SHP77 (cell line): ENCODE measurements at regions not wholly inside any gene's neighbourhood (a gene's known extent, or its start where the extent isn't known, plus 50 kb on each side); places are given as distances from the start of the nearest gene placed in this dataset.

ENCODE experiments used
- DNase-seq, 2 experiments: peaks; one replicate each; lab custom pipeline; 2025; lab: John Stamatoyannopoulos, UW

DNA sequence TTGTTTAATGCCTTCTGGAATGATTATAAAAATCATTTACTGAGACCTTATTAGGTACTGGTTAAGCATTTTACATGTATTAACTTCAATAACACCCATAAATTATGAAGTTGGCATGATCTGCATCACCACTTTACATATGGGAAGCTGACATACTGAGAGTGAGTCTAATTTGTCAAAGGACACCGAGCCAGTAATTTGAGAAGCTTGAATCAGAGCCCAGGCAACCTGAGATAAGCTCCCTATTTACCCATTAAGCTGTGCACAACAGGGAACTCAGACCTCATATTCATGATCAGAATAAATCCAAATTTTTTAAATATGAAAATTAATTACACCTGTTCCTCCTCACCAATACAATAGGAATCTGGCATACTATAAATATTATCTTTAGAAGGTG is 247.9 kb upstream of the EPHA5 start:
- no peak for DNase-seq

DNA sequence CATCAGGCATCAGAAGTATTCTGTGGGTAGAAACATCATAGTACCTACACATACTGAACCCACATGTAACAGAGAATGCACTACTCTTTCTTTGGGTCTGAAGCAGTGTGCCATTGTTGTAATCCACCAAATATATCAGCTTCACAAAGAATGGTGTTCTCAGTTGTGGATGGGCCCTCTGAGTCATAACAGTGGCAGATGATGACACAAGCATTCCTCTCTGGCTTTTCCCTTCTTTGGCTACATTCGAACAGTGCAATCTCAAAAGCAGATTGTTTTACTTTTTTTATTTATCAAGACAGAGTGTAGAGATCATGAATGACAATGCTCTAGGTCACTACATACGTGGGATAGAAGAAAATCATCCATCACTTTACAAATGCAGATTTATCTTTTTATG is 247.2 kb upstream of the EPHA5 start:
- DNase-seq: no peak

DNA sequence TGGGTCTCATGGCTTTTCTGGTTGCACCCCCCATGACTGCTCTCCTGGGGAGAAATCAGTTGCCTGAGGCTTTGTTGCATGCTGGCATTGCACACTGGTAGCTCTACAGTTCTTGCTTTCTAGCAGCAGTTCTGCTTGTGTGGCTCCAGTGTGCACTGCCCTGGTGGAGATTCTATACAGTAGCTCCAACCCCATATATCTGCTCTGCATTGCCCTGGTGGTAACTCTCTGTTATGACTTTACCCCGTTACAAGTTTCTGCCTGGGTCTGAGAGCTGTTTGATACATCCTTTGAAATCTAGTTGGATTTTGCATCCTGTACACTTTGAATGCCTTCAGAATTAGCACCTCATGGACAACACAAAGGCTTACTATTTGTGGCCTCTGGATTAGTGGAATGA is 241.4 kb upstream of the EPHA5 start:
- no peak for DNase-seq

DNA sequence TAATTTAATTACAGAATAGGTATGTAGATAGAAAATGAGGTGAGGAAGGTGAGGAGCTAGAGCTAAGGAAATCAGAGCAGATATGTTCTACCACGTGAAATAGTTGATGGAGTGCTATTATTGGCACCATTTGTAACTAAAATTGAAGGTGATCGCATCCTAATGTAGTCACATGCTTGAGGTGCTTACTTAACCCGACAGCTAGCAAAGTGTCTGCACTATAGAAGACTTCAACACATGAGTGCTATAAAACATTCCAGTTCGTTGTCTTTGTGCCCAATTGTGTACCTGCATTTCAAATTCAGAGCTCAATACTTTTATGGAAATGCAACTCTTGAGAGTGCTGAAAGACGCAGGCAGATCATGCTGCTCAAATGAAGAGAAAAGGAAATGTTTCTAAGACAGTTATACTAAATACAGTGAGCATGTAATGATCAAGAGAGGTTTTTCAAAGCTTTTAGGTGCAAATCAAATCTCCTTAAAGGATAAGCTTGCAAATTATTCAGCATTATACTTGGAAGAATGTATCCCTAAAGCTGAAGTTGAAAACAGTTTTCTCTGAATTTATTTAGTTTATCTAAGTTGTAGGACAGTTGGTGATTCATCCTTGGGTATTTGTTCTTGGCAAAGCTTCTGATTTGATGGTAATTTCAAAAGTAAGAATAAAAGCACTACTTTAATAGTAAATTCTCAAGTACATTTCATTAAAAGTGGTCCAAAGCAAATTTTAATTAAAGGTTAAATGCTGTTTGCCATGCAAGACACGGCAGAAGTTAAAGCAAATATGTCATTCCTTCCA is 223.9 kb upstream of the EPHA5 start:
- DNase-seq: no peak

GRCh38 chr4:65893271-65893670 is 223.0 kb upstream of the EPHA5 start:
- no peak for DNase-seq

GRCh38 chr4:65880594-65880993 is 210.3 kb upstream of the EPHA5 start:
- no peak for DNase-seq

DNA sequence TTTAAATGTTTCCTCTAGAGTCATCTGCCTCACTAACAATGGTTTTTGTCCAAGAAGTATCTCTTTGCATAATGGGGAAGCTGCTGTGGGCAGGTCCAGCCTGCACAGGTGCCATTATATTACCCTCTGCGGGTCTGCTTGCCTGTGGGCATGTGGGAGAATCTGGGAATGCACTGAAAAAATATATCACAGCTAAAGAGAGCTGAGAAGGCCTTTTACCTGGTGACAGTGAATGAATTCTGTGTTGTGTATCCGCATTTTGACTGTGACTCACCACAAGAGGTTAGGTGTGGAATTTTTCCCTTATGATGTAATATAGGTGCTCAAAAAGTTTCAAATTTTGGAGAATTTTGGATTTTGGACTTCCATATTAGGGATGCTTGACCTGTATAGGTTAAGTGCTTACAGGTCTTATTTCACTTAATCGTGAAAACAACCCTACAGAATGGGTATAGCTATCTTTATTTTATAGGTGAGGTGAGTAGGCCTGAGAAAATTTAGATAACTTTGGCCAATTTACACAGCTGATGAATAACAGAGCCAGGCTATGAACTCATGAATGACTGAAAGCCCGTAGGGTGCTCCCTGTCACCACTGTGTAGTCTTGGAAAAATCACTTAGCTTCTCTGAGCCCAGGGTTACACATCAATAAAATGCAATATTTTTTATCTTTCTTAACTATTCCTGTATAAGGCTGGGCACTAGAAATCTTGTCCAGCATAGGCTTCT is 198.0 kb upstream of the EPHA5 start:
- DNase-seq: no peak

GRCh38 chr4:65865489-65865888 is 195.2 kb upstream of the EPHA5 start:
- no peak for DNase-seq

GRCh38 chr4:65861993-65862392 is 191.7 kb upstream of the EPHA5 start:
- no peak for DNase-seq

DNA sequence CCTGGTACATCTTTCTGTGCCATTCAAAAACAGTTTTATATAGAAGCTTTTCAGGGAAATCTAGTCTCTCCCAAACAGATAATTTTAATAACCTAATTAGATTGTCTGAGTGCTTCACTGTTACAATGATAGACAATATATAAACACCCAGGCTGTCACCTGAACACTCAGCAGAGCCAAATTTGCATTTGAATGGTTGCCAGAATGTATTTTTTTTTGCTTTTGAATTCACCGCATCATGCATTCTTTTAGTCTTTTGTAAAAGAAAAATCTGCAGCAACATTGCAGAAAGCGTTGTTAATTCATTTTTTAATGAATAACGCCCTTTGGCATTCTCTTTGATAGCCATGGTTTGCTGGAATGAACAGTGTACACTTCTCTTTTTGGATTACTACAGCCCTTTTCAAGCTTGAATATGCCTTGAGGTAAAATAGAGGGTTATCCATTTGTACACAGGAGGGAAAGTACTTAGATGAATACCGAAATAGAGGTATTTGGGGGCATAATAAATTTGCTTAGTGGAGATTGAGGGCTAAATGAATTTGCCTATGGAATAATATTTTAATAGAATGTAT is 175.0 kb upstream of the EPHA5 start:
- no peak for DNase-seq

DNA sequence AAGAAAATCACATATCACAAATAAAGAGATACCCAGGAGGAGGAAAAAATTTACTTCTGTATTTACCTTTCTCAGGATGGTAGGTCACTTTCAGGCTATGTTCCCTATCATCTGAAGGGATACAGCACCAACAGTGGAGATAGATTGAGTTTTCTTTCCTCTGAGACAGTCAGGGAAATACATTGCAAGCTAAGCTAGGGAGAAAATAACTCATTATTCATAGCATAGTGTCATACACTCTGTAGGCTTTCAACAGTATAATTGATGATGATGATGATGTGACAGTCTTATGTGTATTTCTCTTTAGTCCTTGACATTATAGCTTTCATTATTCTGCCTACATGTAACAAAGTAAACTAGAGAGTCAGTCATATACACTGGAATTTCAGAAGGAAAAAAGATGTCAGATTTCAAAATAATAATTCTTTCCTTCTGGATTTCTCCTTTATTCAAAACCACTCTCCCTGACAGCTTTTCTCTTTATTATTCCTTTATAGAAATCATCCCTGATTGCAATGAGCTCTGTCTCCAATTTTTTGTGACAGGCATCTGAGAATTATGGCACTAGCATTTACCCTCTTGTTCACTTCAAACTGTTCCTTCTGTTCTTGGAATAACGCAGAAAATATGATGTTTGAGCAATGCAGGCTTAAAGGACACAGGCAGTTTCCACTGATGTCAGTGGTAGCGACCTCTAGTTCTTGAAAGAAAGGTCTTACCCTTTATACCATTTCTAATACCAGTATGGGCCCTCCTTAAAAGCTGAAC is 169.1 kb upstream of the EPHA5 start:
- no peak for DNase-seq

DNA sequence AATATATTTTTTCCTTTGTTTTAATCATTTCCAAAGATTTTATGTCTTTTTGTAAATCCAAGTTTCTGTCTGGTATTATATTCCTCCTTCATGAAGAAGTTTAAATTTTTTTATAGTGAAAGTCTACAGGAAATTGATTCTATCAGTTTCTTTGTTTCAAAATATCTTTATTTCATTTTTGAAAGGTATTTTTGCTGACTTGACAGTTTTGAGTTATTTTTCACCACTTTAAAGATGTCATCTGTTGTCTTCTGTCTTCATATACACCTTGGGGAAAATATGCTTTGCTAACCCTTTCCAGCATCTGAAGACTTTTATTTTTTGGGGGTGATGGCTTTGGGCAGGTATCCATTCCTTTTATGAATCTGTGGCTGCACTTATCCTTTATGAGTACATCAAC is 164.4 kb upstream of the EPHA5 start:
- no peak for DNase-seq

DNA sequence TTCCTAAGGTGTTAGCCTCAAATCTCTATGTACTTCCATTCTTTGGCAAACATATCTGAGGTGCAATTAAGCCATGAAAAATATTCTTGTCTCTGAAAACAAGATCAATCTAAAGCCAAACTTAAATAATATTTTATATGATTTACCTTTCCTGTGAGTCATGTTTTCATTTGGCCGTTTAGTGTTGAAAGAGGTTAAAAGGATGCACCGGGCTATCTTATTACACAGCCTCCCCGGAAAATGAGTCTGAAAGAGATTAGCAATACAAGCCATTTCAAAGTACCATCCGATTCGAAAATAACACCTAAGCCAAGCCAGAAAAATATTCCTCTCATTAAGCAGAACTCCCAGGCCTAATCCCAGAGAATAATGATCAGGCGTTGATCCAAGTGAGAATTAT is 161.5 kb upstream of the EPHA5 start:
- DNase-seq: no peak

DNA sequence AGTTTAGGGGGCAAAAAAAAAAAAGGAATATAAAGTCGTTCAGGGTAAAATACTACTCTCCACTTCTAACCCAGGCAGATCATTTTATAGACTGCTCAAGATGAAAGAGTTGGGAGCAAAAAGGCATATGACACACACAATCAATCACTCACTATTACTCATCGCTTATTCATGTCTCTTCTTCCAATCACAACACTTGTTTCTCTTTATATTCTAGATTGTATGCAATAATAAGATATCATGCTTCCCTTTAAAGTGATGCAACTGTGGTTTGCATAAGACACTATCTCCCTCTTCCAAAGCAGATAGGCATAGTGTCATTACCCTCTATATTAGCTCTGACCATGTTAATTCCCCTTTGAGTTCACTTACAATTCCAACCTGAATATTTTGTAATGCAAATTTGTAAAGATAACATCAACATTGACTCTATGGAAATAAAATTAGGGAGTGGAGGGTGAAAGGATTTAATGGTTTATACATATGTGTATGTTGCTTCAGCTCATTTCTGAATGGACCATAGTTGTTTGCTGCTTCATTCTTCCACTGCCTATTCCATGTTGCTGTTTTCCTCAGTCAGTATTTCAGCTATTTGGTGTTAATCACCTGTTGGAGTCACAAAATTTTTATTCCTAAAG is 154.9 kb upstream of the EPHA5 start:
- DNase-seq: no peak

DNA sequence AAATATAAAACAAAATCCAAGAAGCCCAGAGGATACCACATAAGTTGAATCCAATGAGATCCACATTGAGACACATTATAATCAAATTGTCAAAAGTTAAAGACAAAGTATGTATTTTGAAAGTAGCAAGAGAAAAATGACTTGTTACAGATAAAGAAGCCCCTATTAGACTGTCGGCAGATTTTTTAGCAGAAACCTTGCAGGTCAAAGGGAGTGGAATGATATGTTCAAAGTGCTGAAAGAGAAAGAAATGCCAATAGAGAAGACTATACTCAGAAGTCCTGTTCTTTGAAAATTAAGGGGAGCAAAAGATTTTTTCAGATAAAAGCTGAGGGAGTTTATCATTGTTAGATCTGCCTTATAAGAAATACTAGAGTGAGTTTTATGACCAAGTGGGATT is 148.9 kb upstream of the EPHA5 start:
- DNase-seq: no peak

DNA sequence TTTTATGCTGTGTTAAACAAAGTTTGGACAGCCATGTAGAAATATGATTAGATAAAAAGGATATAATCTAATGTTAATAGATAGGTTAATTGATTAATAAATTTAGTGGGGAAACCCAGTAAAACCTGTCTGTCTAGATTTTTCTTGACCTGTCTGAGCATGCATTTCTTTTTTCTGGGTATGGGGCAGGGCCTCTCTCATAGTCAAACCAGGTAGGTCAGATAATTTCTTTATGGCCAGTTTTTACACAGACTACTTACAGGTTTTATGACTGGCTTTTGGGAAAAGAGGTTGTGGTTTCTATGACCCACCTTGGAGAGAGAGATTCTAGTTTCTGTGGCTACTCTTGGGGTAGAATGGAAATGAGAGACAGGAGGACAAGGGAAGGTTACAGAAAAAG is 135.6 kb upstream of the EPHA5 start:
- DNase-seq: no peak

GRCh38 chr4:65799513-65799912 is 129.2 kb upstream of the EPHA5 start:
- no peak for DNase-seq

- no peak for DNase-seq
These were observed 128.3 kb upstream of the EPHA5 start for GRCh38 chr4:65798498-65799127.

- DNase-seq: no peak
These were observed 121.6 kb upstream of the EPHA5 start for GRCh38 chr4:65791812-65792308.

DNA sequence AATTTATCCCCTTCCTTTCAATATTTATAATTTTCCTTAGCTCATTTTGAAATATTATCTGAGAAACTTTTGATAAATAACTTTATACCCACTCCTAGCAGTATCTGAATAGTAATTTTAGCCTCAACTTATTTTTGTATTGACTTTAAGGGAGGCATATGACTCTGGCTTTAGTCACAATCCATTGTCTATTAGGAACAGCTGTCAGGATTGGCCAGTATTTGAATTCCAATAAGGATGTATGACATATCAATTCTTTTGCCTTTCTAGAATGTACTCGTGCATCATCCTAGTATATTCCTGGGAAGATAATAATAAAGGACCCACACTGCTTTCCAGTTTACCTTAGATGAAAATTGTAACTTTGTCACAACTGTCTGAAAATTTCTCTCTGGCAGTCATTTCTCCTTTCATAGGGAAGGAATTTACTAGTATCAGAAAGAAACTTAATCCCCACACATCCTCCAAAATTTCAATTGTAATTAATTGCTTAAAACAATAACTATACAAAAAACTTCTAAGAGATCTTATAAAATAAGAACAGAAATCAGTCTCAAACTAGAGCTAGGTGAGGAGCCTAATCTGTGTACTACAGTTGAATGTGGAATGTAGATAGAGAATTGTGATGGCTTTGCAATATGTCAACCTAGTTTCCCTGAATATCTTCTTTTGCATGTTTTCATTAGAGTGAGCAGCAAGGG is 121.0 kb upstream of the EPHA5 start:
- peak in 1 of 2 experiments; percentile 3 for DNase-seq

DNA sequence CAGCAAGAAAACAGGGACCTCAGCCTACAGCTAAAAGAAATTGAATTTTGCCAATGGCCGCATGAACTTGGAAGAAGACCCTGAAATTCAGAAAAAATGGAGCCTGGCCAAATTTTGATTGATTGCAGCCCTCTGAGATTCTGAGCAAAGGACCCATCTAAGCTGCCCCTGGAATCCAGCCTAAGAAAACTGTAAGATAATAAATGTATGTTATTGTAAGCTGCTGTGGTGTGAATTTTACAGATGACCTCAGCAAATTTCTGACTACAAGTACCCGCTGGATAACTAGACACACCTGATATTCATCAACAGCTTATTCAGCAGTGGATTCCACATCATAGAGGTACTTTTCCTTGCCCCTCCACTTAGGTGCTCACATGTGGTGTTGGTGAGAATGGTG is 119.5 kb upstream of the EPHA5 start:
- DNase-seq: no peak
